GM12874 (cell line): ENCODE measurements at regions not wholly inside any gene's neighbourhood (a gene's known extent, or its start where the extent isn't known, plus 50 kb on each side); places are given as distances from the start of the nearest gene placed in this dataset.

ENCODE experiments used
- TF ChIP-seq, protein P1 (sequence below): IDR thresholded peaks from 2 replicates; pipeline ENCODE4 v1.5.1; 2011; ENCODE audit warnings: low read depth, mild to moderate bottlenecking, control low read depth, low read length, moderate library complexity; ENCODE audit not compliant: insufficient read depth

DNA sequence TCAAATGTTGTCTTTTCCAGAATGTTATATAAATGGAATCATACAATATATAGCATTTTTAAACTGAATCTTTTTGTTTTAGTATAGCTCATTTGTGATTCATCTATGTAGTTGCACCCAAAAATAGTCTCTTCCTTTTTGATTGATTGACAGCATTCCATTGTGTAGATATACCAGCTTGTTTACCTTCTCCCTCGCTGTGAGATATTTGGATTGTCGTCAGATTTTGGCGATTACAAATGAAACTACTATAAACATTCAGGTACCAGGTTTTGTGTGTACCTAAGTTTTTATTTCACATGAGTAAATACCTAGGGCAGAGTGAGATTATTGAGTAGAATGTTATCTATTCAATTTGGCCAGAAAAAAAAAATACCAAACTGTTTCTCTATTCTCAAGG lies 584.7 kb upstream of the SORCS1 start:
- TF ChIP-seq, protein P1, sequence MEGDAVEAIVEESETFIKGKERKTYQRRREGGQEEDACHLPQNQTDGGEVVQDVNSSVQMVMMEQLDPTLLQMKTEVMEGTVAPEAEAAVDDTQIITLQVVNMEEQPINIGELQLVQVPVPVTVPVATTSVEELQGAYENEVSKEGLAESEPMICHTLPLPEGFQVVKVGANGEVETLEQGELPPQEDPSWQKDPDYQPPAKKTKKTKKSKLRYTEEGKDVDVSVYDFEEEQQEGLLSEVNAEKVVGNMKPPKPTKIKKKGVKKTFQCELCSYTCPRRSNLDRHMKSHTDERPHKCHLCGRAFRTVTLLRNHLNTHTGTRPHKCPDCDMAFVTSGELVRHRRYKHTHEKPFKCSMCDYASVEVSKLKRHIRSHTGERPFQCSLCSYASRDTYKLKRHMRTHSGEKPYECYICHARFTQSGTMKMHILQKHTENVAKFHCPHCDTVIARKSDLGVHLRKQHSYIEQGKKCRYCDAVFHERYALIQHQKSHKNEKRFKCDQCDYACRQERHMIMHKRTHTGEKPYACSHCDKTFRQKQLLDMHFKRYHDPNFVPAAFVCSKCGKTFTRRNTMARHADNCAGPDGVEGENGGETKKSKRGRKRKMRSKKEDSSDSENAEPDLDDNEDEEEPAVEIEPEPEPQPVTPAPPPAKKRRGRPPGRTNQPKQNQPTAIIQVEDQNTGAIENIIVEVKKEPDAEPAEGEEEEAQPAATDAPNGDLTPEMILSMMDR: no peak

DNA sequence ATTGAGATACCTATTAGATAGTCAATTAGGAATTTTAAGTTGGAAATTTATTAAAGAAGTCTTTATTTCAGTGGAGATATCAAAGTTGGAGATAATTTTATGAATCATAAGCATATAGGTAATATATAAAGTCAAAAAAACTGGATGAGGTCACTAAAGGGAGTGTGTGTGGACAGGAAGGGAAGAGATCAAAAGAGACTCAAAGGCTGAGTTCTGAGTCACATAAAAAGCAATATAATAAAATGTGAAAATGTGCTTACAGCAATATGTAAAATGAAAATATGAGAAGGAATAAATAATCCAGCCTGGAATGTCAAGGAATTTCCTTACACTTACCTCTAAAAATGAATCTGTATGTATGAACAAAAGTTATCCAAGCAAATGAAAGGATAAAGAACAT lies 583.3 kb upstream of the SORCS1 start:
- TF ChIP-seq, protein P1: no peak

DNA sequence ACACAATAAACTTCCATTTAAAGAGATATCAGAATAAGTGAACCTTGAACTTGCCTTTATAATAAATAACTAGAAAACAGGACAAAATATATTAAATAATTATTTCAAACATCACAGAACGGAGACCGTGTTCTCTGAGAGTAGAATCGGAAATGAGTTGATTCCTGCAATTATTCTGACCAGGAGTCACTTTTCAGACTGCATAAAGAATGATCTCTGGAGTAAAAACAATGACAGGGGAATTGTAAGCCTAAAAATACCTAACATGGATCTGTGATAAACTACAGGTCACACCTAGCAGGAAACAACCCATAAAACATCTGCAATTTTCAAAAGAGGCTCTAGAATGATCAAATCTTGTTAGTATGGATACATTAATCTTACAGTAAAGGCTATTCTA lies 577.5 kb upstream of the SORCS1 start:
- TF ChIP-seq, protein P1: no peak

DNA sequence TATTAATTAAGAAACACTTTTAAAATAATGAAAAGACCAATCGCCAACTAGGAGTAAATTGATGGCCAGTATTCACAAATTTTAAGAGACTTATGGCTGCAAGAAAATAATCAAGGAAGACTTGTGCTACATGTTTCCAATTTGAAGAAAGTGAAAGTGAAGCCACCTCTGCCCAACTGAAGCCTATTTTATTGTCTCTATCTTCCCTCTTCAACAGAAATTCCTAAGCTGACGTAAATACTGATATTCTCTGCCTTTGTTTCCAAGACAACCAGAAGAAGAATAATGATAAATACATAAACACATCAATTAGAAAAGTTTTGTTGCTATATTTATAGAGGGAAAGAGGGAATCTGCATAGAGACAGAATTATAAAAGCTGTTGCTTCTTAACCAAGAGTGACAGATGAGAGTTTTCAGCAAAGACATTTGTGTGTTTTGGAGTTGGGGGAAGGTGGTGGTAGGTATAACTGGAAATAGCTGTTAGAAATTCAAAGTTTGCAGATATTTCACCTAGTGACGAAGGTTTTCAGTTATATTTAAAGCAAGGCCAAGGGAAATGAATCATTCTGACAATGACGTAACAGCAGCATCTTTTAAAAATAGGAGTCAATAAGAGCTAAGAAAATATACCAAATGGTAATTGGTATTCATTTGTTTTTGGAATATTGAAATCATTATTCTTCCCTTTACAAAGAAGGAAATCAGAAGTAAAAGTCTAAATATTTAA lies 576.6 kb upstream of the SORCS1 start:
- TF ChIP-seq, protein P1: no peak

DNA sequence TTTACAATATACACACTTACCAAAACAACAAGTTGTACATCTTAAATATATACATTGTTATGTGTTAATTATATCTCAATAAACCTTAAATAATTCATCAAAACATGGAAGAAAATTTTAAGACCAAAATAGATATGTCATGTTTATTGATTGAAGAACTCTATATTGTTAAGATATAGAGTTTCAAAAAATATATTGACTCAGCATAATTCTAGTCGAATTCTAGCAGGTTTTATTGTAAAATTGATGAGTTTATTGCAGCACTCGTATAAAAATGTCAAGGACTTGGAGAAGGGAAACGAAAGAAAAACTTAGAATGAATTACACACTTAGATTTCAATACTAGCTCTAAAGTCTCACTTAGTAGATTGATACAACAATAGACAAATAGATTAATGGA lies 575.4 kb upstream of the SORCS1 start:
- TF ChIP-seq, protein P1: no peak

DNA sequence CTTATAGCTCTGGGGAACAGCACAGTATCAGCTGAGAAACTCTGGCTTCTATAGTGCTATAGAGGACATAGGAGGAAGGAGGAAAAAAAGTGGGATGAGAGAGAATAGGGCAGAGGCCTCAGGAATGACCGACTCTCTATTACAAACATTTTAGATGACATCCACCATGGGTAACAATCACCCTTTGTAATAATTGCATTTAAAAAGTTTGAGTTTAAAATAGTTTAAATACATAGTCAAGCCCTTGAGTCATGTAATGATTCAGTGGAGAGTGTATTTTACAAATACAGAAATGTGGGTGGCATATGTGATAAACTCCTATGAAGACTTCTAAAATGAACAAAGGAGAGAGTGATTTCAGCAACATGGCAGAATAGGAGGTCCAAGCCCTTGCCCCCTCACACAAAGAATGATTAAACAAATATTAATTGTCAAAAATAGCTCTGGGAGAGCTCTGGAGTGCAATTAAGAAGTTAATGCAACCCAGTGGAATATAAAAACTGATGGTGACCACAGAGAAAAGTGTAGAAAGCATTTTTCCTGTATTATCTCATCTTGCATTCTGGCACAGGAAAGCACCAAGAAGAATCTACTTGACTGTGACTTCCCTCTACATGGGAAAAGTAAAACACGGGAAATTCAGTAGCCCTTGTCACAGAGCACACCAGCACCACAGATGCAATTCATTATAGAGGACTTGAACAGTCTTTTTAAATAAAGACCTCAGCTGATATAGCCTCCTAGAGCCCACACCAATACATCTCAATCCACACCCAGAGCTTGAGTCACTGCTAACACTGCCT lies 569.0 kb upstream of the SORCS1 start:
- TF ChIP-seq, protein P1: no peak

DNA sequence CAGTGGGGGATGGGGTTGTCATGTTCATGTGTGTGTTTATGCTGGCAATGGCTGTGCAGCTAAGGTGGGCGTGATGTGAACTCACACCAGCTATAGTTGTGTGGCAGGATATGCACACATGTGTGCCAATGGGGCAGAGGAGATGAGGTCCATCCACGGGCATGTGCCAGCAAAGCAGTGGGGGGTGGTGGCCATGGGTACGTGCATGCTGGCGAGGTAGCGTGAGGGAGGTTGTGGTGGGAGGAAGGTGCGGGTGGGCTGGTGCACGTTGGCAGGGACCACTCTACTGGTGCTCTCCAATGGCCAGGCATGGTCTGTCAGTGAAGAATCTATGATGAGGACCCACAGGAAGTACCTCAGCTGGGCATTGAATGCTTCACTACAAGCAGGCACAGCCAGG lies 567.5 kb upstream of the SORCS1 start:
- TF ChIP-seq, protein P1: no peak
